ENCODE measurements at regions not wholly inside any gene's neighbourhood (a gene's known extent, or its start where the extent isn't known, plus 50 kb on each side); places are given as distances from the start of the nearest gene placed in this dataset.

DNA sequence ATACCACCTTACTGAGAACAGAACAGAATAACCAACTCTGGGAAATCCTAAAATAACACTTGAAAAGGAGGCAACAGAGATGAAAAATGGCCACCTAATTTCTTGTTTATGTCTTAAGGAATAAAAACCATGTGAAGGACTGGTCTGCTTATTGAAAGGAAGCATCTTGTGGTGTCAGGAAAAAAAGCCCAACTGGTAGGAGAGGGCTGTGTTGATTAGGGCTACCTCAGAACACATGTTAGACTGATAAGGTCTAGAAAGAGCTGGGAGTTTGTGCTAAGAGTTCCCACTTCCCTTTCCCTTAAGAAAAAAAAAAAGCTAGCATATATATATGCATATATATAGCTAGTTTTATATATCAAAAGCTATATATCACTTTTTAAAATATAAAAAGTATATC is 425.3 kb upstream of the BTBD3 start:
- Histone ChIP-seq H3K36me3 (no peaks in the 10 kb centered on the region), H3K9me3 (no peaks in the 10 kb centered on the region), H3K27me3 (no peaks in the 10 kb centered on the region), H3K4me3 (ENCODE audit: low read depth in 1 of 2, low read length in 1 of 2) (no peak overlapping the region), H3K27ac (no peak overlapping the region), H3K4me1 (ENCODE audit: control insufficient read depth in 1 of 2, insufficient read depth in 1 of 2, low read depth in 1 of 2, low read length in 1 of 2) (no peaks in the 10 kb centered on the region)
- no peak for TF ChIP-seq CTCF (IDR thresholded peaks at IDR 0.05)

GRCh38 chr20:11492846-11493245 is 424.8 kb upstream of the BTBD3 start:
- H3K27ac ChIP-seq = no peak overlapping the region
- no peak for TF ChIP-seq CTCF (IDR thresholded peaks at IDR 0.05)
- H3K36me3 ChIP-seq = no peaks in the 10 kb centered on the region
- H3K4me3 ChIP-seq (ENCODE audit: low read depth in 1 of 2, low read length in 1 of 2) = no peak overlapping the region
- no peaks in the 10 kb centered on the region for H3K9me3 ChIP-seq
- H3K27me3 ChIP-seq = no peaks in the 10 kb centered on the region
- H3K4me1 ChIP-seq (ENCODE audit: control insufficient read depth in 1 of 2, insufficient read depth in 1 of 2, low read depth in 1 of 2, low read length in 1 of 2) = no peaks in the 10 kb centered on the region

- TF ChIP-seq CTCF (IDR thresholded peaks at IDR 0.05) = no peak
- Histone ChIP-seq H3K27me3 (no peaks in the 10 kb centered on the region), H3K27ac (no peak overlapping the region), H3K4me1 (ENCODE audit: control insufficient read depth in 1 of 2, insufficient read depth in 1 of 2, low read depth in 1 of 2, low read length in 1 of 2) (no peaks in the 10 kb centered on the region), H3K9me3 (no peaks in the 10 kb centered on the region), H3K36me3 (no peaks in the 10 kb centered on the region), H3K4me3 (ENCODE audit: low read depth in 1 of 2, low read length in 1 of 2) (no peak overlapping the region)
These were observed 421.3 kb upstream of the BTBD3 start for GRCh38 chr20:11496380-11496779.

DNA sequence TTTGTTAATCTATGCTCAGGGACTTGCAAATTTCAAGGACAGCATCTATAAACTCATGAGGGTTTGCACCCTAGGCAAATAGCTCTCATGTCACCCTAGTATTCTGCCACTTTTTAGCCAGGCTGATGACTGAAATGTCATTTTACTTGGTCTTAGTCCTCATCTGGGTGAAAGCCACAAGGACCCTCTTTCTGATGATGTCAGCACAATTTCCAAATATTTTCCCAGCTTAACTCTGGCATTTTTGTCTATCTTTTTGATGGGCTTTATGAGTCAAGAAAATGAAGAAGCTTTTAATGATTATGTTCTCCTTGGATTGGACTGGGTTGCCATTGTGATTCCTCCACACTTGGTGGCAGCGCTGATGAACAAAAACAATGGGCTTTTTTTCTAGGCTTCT is 420.1 kb upstream of the BTBD3 start:
- Histone ChIP-seq H3K9me3 (no peaks in the 10 kb centered on the region), H3K27me3 (no peaks in the 10 kb centered on the region), H3K4me3 (ENCODE audit: low read depth in 1 of 2, low read length in 1 of 2) (no peak overlapping the region), H3K36me3 (no peaks in the 10 kb centered on the region), H3K4me1 (ENCODE audit: control insufficient read depth in 1 of 2, insufficient read depth in 1 of 2, low read depth in 1 of 2, low read length in 1 of 2) (no peaks in the 10 kb centered on the region), H3K27ac (no peak overlapping the region)
- no peak for TF ChIP-seq CTCF (IDR thresholded peaks at IDR 0.05)

DNA sequence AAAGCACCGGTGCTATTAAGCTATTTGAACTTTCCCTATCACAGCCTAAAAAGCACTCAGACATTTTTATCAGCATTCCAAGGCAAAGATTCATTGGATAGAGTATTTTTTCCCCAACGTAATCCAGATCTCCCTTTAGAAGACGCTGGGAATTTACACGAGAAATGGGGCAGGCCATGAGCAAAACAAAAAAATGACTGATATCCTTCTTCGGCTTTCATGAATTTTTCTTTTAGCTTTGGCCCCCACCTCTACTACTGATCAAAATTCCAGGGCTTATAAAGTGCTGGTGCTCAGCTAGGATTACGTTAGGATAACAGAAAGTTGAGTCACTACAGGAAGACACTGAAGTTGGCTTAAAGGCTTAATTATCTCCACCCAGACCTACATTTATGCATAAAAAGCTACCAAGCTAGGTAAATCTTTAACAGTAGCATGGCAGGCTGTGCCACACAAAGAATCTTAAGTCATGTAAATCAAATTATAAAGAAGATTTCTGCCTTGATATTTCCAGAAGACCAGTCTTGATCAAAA is 418.5 kb upstream of the BTBD3 start:
- H3K27ac ChIP-seq = no peak overlapping the region
- TF ChIP-seq CTCF (IDR thresholded peaks at IDR 0.05) = no peak
- no peaks in the 10 kb centered on the region for H3K27me3 ChIP-seq
- no peaks in the 10 kb centered on the region for H3K36me3 ChIP-seq
- no peaks in the 10 kb centered on the region for H3K4me1 ChIP-seq (ENCODE audit: control insufficient read depth in 1 of 2, insufficient read depth in 1 of 2, low read depth in 1 of 2, low read length in 1 of 2)
- no peaks in the 10 kb centered on the region for H3K9me3 ChIP-seq
- H3K4me3 ChIP-seq (ENCODE audit: low read depth in 1 of 2, low read length in 1 of 2) = no peak overlapping the region

DNA sequence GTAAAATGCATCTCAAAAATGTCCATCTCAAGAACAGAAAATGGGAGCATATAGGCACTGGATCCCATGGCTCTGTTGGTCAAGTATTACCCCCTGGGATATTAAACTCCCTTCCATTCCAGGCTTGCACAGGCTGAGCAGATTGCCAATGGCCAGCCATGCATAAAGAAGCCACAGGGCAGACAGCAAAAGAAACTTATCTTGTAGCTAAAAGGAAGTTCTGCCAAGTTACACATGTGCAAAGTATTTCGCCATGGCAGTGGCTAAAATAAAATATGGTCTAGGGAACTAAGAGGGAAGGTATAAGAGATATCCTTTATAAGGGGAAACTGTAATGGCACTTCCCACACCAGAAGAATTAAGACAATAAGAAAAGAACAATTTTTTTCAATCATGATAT is 415.6 kb upstream of the BTBD3 start:
- Histone ChIP-seq H3K9me3 (no peaks in the 10 kb centered on the region), H3K27ac (no peak overlapping the region), H3K27me3 (no peaks in the 10 kb centered on the region), H3K4me3 (ENCODE audit: low read depth in 1 of 2, low read length in 1 of 2) (no peak overlapping the region), H3K4me1 (ENCODE audit: control insufficient read depth in 1 of 2, insufficient read depth in 1 of 2, low read depth in 1 of 2, low read length in 1 of 2) (no peaks in the 10 kb centered on the region), H3K36me3 (no peaks in the 10 kb centered on the region)
- TF ChIP-seq CTCF (IDR thresholded peaks at IDR 0.05) = no peak
